Activated B cell treated with CpG ODN at 0.5 μM for 24 hours (primary cell): ENCODE measurements at regions not wholly inside any gene's neighbourhood (a gene's known extent, or its start where the extent isn't known, plus 50 kb on each side); places are given as distances from the start of the nearest gene placed in this dataset.

Experiments used
- ATAC-seq: fragments of 200-7000 bp; cut with Tn5 transposase; one replicate; pipeline ENCODE4 v1.10.0; 2021; ENCODE audit warnings: low read depth, mild to moderate bottlenecking, moderate library complexity
- CTCF ChIA-PET: fragments of 350-600 bp; sonication (Branson Sonifier 250); formaldehyde crosslinking; loops from one replicate; lab custom pipeline; 2021; ENCODE audit warnings: antibody characterized with exemption; lab: Charles Lee
- POLR2A ChIA-PET: fragments of 350-600 bp; sonication (Branson Sonifier 250); formaldehyde crosslinking; loops from one replicate; lab custom pipeline; 2021; ENCODE audit warnings: antibody characterized with exemption; lab: Charles Lee
- DNase-seq: peaks from one replicate; pipeline ENCODE4 v3.0.0; 2022
- H3K27ac Mint-ChIP-seq: one replicate; pipeline ENCODE4 v1.8.0; 2020; ENCODE audit warnings: mixed read lengths
- H3K27me3 Mint-ChIP-seq: one replicate; pipeline ENCODE4 v1.8.0; 2021; ENCODE audit warnings: mixed read lengths
- H3K36me3 Mint-ChIP-seq: one replicate; pipeline ENCODE4 v1.8.0; 2021; ENCODE audit warnings: low read depth, mixed read lengths
- H3K4me1 Mint-ChIP-seq: one replicate; pipeline ENCODE4 v1.8.0; 2021; ENCODE audit warnings: mixed read lengths
- H3K4me3 Mint-ChIP-seq: one replicate; pipeline ENCODE4 v1.8.0; 2020; ENCODE audit warnings: mild to moderate bottlenecking, mixed read lengths
- H3K9me3 Mint-ChIP-seq: one replicate; pipeline ENCODE4 v1.8.0; 2020; ENCODE audit warnings: mixed read lengths
- CTCF ChIP-seq: fragments of 200-600 bp; IDR thresholded peaks from one replicate; pipeline ENCODE4 v1.8.0; 2022; ENCODE audit warnings: antibody characterized with exemption, mild to moderate bottlenecking
- intact Hi-C: fragments of 100-400 bp; cut with micrococcal nuclease; formaldehyde crosslinking; loops from one replicate; pipeline ENCODE4 v1.15.1; 2024

GRCh38 chr2:122389694-122390093, 634.2 kb downstream of the TSN start:
- Mint-ChIP-seq H3K27me3 (no peaks in the 10 kb centered on the region), H3K4me3 (no peak overlapping the region), H3K36me3 (no peaks in the 10 kb centered on the region), H3K9me3 (peaks cover 2% of the 10 kb centered on the region), H3K27ac (no peak overlapping the region), H3K4me1 (no peaks in the 10 kb centered on the region)
- ATAC-seq (no peak), DNase-seq (no peak)
- TF ChIP-seq CTCF, result no peak
- ChIA-PET POLR2A (no interaction called here), CTCF (no interaction called here)
- intact Hi-C loops, result no loop called here

DNA sequence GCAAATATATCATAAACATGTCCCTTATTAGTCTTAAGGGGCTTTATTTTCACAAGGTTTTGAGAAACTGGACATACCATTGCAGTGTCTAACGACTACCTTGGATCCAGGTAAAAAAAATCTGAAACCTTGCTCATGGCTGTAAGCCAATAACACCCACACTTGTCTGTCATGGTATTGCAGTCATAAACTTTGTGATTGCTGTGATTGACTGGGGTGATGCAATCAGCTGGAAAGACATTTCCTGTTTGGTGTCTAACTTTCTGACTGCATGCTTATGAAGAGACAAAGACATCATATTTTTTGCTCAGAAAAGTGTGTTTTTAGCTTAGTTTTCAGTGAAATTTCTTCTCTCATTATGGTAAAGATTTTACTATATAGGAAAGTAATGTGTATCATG, 635.0 kb downstream of the TSN start:
- TF ChIP-seq CTCF, result no peak
- CTCF ChIA-PET, result no interaction called here
- H3K9me3 Mint-ChIP-seq, result peaks cover 2% of the 10 kb centered on the region
- no peaks in the 10 kb centered on the region for H3K4me1 Mint-ChIP-seq
- ATAC-seq, result no peak
- H3K36me3 Mint-ChIP-seq, result no peaks in the 10 kb centered on the region
- DNase-seq, result no peak
- H3K4me3 Mint-ChIP-seq, result no peak overlapping the region
- no peak overlapping the region for H3K27ac Mint-ChIP-seq
- intact Hi-C loops, result no loop called here
- no peaks in the 10 kb centered on the region for H3K27me3 Mint-ChIP-seq
- POLR2A ChIA-PET, result no interaction called here

DNA sequence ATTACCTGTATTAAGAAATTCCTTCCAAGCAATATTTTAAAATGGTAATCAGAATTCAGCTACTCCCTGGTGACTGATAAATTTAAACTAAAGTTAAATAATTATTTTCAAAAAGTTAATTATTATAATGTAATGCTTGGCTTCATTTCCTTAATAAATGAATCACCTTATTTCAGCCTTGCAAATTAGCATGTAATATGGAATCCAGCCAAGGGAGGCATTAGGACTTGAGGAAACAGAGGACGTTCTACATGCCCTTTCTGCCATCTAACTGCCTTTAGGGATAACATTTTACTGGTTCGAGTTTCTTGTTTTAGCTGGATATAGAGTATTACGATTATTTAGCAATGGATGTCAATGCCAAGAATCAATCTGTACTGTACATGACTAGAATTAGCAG, 636.3 kb downstream of the TSN start:
- peaks cover 2% of the 10 kb centered on the region for H3K9me3 Mint-ChIP-seq
- H3K4me1 Mint-ChIP-seq, result no peaks in the 10 kb centered on the region
- H3K4me3 Mint-ChIP-seq, result no peak overlapping the region
- ATAC-seq (no peak), DNase-seq (no peak)
- intact Hi-C loops, result no loop called here
- H3K27ac Mint-ChIP-seq, result no peak overlapping the region
- ChIA-PET CTCF (no interaction called here), POLR2A (no interaction called here)
- no peaks in the 10 kb centered on the region for H3K36me3 Mint-ChIP-seq
- no peak for TF ChIP-seq CTCF
- H3K27me3 Mint-ChIP-seq, result no peaks in the 10 kb centered on the region

DNA sequence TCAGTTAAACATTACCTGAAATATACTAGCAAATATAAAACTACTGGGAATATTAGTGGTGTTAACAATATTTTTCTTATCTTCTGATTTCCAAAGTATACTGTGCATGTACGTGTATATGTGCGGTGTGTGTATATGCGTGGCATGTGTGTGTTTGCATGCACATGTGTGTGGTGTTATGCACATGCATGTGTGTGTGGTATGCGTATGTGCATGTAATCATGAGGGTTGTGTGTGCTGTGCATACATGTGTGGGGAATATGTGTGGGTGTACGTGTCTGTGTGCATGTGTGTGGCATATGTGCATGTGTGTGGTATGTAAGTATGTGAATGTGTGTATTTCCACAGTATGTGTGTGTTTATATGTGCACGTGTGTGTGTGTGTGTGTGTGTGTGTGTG, 640.2 kb downstream of the TSN start:
- ATAC-seq (no peak), DNase-seq (no peak)
- H3K4me1 Mint-ChIP-seq, result no peaks in the 10 kb centered on the region
- intact Hi-C loops, result no loop called here
- no peak for TF ChIP-seq CTCF
- H3K27me3 Mint-ChIP-seq, result no peaks in the 10 kb centered on the region
- no peak overlapping the region for H3K4me3 Mint-ChIP-seq
- H3K36me3 Mint-ChIP-seq, result no peaks in the 10 kb centered on the region
- H3K27ac Mint-ChIP-seq, result no peak overlapping the region
- CTCF ChIA-PET, result no interaction called here
- POLR2A ChIA-PET, result no interaction called here
- H3K9me3 Mint-ChIP-seq, result no peaks in the 10 kb centered on the region

- H3K36me3 Mint-ChIP-seq, result no peaks in the 10 kb centered on the region
- H3K9me3 Mint-ChIP-seq, result peaks cover 4% of the 10 kb centered on the region
- no peaks in the 10 kb centered on the region for H3K4me1 Mint-ChIP-seq
- DNase-seq, result no peak
- no peak overlapping the region for H3K27ac Mint-ChIP-seq
- no peak for TF ChIP-seq CTCF
- no peak overlapping the region for H3K4me3 Mint-ChIP-seq
- ATAC-seq, result no peak
- no peaks in the 10 kb centered on the region for H3K27me3 Mint-ChIP-seq
- ChIA-PET POLR2A (no interaction called here), CTCF (no interaction called here)
- intact Hi-C loops, result no loop called here
These were observed 655.8 kb downstream of the TSN start for GRCh38 chr2:122411231-122411630.
